SK-N-SH treated with all-trans-retinoic acid at 6 μM for 48 hours (cell line): ENCODE measurements at regions not wholly inside any gene's neighbourhood (a gene's known extent, or its start where the extent isn't known, plus 50 kb on each side); places are given as distances from the start of the nearest gene placed in this dataset.

ENCODE experiments used
- PATZ1 ChIP-seq: fragments of 250-450 bp; sonication (Bioruptor Pico); IDR thresholded peaks from 2 replicates; pipeline ENCODE4 v1.8.0; 2020; ENCODE audit warnings: mild to moderate bottlenecking, moderate library complexity, borderline replicate concordance
- PPARA ChIP-seq: fragments of 250-450 bp; sonication (Bioruptor Pico); IDR thresholded peaks from 2 replicates; pipeline ENCODE4 v1.5.0; 2020; ENCODE audit warnings: mild to moderate bottlenecking, borderline replicate concordance
- RARB ChIP-seq: fragments of 250-450 bp; sonication (Bioruptor Pico); IDR thresholded peaks from 2 replicates; pipeline ENCODE4 v1.8.0; 2021; ENCODE audit warnings: mild to moderate bottlenecking, moderate library complexity
- TCF4 ChIP-seq: fragments of 250-450 bp; sonication (Bioruptor Pico); IDR thresholded peaks from 2 replicates; pipeline ENCODE4 v1.8.0; 2021; ENCODE audit warnings: mild to moderate bottlenecking, moderate library complexity, borderline replicate concordance
- ZFP3 ChIP-seq: fragments of 250-450 bp; sonication (Bioruptor Pico); IDR thresholded peaks from 2 replicates; pipeline ENCODE4 v1.5.0; 2020; ENCODE audit warnings: mild to moderate bottlenecking, moderate library complexity
- ZFP30 ChIP-seq: fragments of 450-650 bp; formaldehyde crosslinking; IDR thresholded peaks from 2 replicates; pipeline ENCODE4 v1.5.0; 2022; ENCODE audit warnings: mild to moderate bottlenecking, moderate library complexity

- no peak for TF ChIP-seq TCF4 (CRISPR knock-in tag)
- no peak for TF ChIP-seq ZFP30 (CRISPR knock-in tag)
- TF ChIP-seq PATZ1 (CRISPR knock-in tag), result no peak
- no peak for TF ChIP-seq PPARA
- no peak for TF ChIP-seq RARB (CRISPR knock-in tag)
- TF ChIP-seq ZFP3, result no peak
These were observed 62.3 kb upstream of the KLHL29 start for GRCh38 chr2:23322567-23323197.
